Femur (tissue), 1 donor: ENCODE measurements at regions not wholly inside any gene's neighbourhood (a gene's known extent, or its start where the extent isn't known, plus 50 kb on each side); places are given as distances from the start of the nearest gene placed in this dataset.
"Not testable (repeated sequence)": the region's sequence is repeated elsewhere in the genome, so short reads cannot be mapped to it uniquely, and the experiment has no call there.

Experiments
- DNase-seq: peaks from one replicate; pipeline ENCODE4 v3.0.0-alpha.2; 2017

DNA sequence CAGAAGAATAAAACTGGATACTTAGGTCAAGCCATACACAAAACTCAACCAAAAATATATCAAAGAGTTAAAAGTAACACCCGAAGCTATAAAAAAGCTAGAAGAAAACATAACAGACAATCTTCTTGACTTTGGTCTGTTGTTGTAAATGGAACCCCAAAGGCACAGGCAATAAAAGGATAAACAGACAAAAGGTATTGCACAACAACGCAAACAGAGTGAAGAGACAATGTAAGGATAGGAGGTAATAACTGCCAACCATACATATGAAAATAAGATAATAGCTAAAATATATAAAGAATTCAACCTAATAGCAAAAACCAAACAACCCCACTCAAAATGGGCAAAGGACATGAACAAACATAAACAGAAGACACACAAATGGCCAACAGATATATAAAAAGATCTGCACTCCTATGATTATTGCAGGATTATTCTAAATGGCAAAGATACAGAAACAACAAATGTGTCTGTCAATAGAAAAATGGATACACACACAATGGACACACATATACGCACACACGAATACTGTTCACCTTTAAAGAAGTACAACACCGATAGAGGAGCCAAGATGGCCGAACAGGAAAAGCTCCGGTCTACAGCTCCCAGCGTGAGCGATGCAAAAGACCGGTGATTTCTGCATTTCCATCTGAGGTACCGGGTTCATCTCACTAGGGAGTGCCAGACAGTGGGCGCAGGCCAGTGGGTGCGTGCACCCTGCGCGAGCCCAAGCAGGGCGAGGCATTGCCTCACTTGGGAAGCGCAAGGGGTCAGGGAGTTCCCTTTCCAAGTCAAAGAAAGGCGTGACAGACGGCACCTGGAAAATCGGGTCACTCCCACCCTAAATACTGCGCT lies 1137.1 kb downstream of the FSCB start:
- DNase-seq = no peak

DNA sequence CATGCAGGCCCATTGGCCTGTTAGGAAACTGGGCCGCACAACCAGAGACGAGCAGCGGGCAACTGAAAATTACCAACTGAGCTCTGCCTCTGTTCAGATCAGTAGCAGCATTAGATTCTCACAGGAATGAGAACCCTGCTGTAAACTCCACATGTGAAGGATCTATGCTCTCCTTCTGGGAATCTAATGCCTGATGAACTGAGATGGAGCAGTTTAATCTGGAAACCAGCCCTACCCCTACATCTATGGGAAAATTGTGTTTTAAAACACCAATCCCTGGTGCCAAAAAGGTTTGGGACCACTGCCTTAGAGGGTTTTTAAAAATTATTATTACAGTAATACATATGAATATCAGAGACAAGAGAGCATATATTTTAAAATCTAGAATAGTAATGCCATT lies 1144.5 kb downstream of the FSCB start:
- DNase-seq = no peak

DNA sequence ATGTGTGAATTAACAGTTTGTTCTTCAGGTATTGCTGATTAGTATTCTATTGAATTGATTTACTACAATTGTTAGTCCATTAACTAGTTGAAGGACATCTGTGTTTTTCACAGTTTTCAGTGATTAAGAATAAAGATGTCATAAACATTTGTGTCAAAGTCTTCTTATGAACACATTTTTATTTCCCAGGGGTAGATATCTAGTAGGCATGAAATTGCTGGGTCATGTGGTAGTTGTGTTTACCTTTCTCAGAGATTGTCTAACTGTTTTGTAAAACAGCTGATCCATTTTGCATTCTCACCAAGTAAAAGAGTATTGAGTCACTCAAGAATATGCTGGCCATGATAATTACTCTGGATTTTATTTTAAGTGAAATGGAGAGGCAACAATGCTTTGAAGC lies 1145.3 kb downstream of the FSCB start:
- DNase-seq = no peak

DNA sequence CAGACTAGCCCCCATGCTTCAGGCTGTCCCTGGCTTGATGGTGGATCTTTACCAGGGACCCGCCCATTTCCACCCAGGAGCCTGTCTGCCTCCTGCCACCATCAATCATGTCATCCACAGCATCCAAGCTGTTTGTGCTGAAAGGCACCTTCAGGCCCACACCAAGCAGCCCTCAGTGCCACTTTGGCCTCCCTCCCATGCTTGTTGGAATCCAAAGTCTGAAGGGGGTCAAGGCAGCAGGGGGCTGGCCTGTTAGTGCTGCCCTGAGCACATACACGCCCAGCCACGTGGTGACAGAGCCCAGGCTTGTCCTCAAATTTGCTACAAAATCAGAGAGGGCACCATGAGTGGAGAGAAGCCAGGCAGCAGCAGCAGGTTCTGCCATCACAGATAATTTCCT lies 1146.8 kb downstream of the FSCB start:
- no peak for DNase-seq

DNA sequence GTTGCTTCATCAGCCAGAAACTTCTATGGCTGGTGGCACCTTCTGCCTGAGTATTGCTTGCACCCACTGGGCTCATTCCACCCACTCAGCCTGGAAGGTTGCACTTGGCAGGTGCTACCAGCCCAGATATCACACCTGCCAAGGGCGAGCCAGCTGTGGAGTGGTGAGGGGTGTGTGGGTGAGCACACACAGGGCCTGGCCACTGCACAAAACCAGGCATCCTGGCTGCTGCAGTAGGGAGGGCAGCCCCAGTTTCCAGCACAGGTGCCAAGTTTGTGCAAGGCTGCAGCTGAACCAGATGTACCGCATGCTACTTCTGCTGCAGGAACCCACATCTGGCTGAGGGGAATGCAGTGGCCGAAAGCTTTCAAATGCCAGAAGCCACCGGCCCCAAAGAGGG lies 1147.8 kb downstream of the FSCB start:
- no peak for DNase-seq

DNA sequence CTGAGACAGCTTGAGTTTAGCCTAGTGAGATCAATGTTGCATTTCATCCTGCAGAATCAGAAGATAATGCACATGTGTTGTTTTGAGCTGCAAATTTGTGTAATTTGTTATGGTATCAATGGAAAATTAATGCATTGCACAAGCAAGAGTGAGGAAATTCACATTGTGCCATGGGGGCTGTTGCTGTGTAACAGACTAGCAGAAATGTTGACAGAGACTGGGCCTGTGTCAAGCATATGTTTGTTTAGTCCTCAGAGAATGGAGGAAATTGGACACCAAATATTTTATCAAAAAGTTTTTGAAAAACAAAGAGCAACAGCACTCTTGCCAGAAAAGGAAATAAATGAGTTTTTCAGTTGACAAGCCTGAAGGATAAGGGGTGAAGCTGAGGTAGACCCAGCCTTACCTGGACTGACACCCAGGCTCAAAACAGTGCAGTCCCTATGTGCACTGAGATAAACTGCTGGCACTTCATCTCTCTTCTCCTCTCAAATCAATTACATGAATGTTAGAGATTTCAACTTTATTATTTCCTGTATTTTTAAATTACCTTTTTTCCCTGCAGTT lies 1150.0 kb downstream of the FSCB start:
- DNase-seq = no peak

DNA sequence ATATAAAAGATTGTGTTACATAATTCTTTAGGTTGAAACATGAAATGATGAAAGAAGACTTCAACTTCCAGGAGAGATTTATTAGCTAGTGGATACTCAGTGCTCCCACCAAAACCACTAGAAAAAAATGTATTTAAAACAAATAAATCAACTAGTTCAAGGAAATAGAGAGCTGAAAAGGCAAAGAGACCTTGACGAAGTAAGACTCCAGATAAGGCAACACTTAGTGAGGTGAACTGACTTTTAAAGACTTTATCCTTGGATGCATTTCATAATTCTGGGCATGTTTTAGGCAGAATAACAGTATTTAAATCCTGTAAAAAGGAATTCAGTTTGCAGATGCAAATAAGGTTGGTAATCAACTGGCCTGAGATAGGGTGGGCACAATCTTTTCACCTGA lies 1150.7 kb downstream of the FSCB start:
- no peak for DNase-seq

DNA sequence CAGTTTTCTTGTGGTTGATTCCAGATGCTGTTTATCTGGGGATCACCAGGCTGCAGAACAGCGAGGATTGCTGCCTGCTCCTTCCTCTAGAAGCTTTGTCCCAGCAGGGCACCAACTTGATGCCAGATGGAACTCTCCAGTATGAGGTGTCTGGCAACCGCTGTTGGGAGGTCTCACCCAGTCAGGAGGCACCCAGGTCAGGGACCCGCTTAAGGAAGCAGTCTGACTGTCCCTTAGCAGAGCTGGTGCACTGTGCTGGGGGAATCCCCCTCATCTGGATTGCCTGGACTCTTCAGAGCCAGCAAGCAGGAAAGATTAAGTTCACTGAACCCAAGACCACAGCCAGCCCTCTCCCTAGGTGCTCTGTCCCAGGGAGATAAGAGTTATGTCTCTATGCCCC lies 1165.2 kb downstream of the FSCB start:
- no peak for DNase-seq

DNA sequence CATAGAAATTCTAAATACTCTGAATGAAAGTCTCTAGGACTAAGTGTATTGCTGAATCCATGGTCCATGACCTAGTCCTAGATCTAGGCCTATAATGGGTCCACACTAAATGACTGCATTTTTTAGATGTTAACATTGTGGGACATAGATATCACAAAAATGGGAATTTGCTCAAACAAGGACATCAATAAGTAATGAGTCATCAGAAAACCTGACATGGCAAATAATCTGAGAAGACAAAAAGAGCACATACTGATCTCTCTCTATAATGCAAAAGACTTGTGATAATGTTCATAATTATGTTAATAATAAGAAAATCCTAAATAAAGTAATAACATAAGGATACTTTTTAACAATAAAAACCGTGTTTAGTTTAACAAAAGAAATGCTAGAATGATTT lies 1168.4 kb downstream of the FSCB start:
- no peak for DNase-seq

DNA sequence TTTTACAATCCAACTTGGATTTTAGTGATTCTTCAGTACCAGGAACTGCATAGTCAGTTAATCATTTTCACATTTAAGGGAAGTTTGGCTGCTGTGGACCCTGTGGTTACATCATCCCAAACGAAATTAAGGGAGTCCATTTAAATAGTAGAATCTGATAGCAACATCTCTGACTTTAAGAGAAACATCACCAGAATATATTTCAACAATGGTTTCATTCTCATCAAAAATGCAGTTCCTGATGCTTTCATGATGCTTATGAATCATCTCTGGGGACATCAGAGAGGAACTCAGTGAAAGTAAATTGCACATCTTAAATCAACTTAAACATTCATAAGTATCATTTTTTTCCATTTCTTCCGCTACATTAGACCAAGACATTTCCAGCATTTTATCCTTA lies 1170.7 kb downstream of the FSCB start:
- DNase-seq = no peak

DNA sequence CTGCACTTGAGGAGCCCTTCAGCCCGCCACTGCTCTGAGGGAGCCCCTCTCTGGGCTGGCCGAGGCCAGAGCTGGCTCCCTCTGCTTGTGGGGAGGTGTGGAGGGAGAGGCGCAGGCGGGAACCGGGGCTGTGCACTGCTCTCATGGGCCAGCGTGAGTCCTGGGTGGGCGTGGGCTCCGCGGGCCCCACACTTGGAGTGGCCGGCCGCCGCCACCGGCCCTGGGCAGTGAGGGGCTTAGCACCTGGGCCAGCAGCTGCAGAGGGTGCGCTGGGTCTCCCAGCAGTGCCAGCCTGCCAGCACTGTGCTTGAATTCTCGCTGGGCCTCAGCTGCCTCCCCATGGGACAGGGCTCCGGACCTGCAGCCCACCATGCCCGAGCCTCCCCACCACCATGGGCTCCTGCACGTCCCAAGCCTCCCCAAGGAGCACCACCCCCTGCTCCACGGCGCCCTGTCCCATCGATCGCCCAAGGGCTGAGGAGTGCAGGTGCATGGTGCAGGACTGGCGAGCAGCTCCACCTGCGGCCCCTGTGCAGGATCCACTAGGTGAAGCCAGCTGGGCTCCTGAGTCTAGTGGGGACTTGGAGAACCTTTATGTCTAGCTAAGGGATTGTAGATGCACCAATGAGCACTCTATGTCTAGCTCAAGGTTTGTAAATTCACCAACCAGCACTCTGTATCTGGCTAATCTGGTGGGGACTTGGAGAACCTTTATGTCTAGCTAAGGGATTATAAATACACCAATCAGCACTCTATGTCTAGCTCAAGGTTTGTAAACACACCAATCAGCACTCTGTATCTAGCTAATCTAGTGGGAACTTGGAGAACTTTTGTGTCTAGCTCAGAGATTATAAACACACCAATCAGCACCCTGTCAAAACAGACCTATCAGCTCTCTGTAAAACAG lies 1180.3 kb downstream of the FSCB start:
- not testable (repeated sequence) for DNase-seq

DNA sequence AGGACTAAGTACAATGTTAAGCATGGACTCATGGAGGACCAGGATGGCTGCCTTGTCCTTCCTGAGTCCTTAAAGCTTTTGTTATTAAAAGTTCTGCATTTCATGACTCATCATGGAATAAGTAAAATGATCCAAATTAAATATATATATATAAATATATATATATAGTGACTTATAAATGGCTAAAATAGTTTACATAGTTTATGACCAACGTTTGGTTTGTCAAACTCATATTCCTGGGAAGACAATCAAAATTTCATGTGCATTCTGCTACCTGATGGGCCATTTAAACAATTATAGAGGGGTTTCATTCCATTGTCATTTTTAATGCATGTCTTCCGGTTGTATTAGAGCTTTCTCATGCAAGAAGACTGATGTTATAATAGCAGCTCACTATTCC lies 1190.7 kb downstream of the FSCB start:
- DNase-seq = no peak

DNA sequence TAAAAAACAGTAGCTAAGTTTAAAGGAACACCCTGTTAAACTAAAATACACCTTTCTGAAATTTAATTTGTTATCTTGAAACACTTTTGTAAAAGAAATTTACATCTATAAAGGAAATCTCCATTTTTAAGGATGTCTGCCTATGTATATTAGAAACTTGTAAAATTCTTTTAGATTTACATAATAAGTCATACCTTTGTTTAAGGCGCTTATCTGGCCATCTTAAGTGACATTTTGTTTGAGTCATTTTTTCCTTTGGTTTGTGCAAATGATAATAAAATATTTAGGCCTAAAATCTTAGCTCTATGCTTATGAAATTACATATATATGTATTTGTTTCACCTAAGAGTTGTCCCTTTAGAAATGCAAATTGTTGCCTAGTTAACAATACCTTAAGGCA lies 1193.4 kb downstream of the FSCB start:
- DNase-seq = no peak

DNA sequence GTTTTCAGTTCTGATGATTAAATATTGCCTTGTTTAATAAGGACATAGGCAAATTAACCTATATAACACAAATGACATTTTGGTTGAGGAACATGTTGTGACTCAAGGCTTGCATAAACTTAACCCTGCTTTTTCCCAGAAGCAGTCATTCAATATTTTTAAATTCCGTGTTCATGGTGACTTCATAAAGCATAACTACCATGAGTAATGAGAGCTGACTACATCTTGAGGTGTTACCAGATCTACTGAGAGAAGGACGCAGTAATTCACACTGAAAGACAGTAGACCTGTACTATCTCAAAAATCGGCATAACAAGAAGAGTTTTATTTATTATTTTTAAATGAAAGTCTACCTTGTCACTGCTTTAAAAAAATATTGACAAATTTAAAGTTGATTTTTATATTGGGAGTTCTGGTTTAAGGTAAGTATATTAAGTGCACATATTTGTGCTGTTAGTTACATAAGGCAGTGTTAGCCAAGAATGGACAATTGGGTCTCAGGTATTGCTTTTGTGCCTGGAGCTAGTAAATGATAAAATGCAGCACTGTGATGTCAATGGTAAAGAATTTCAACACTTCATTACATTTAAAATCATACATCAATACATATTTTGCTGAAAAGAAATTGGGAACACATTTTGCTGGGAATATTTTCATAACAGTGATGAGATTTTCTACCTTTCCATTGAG lies 1198.5 kb downstream of the FSCB start:
- no peak for DNase-seq

DNA sequence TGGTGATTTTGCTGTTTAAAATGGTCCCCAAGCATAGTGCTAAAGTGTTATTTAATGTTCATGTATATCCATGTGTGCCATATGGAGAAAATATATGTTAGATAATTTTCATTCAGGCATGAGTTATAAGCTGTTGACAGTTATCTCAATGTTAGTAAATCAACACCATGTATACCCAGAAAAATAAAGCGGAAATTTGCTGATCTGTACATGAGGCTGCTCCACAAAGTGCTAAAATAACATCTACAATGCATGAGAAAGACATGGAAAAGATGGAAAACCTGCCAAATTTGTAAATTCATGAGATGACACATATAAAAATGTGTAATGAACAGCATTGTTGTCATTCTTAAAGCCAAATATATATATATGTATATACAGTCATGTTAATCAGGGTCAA lies 1199.2 kb downstream of the FSCB start:
- DNase-seq = no peak

DNA sequence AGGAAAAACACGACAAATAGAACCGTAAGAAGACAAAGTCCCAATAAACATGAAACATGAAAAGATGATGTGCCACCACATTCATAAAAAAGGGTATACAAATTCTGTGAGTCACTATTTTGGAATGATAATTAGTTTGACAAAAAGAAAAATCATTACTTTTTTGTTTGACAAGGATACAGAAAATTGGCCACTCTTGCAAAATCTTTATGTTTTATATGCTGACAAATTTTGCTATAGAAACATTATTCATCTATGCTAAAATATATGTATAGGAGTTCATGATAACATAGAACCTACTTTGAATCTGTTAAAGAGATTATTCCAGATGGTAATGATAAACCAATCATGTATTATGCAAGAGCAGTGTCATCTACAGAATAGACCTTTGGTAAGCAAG lies 1201.0 kb downstream of the FSCB start:
- no peak for DNase-seq

DNA sequence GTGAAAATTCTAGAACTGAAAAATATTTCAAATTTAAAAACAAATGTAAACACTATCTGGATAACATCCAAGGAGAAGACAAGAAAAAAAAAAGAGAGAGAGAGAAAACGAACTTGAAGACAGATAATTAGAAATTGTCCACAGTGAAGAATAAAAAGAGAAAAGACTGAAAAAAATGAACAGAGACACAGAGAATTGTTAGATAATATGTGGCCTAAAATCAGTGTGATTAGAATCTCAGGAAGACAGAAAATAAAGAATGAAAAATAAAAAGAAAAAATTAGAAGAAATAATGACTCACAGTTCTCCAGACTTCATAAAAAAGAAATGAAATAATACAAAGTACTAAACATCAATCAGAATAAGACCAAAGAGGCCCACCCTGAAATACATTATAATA lies 1209.3 kb downstream of the FSCB start:
- DNase-seq = no peak

DNA sequence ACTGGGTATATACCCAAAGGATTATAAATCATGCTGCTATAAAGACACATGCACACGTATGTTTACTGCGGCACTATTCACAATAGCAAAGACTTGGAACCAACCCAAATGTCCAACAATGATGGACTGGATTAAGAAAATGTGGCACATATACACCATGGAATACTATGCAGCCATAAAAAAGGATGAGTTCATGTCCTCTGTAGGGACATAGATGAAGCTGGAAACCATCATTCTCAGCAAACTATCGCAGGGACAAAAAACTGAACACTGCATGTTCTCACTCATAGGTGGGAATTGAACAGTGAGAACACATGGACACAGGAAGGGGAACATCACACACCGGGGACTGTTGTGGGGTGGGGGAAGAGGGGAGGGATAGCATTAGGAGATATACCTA lies 1211.0 kb downstream of the FSCB start:
- not testable (repeated sequence) for DNase-seq

DNA sequence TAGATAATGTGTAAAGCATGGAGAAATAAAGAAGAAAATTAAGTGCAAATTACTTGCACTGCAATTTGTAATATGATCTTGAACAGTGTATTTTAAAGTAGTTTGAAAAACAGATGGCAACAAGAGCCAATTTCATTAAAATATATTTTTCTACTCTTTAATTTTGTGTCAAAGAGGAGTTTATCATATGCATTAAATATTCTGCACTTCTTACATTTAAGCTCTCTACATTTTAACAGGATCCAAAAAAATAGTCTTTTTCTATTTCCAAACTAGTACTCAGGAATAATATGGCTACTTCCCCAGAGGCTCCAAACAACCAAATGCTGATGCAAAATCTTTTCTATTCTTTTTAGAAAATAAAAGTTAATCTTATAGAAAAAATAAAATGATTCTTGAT lies 1221.5 kb downstream of the FSCB start:
- DNase-seq = no peak

DNA sequence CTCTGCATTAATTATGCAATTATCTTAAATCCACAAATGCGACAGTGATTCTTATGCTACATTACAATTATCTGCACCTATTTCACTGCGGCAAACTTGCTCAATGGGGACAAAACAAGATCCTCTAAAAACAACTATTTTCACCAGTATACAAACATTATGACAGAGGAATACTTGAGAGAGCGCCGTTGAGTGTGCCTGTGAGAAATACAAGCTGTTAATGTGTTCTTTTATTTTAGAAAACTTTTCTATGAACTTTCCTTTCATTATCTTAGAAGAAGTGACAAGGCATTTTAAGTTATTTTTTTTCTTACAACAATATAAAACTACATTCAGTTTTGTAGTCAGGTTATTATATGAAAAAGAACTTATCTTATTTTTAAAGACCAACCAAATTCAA lies 1247.0 kb downstream of the FSCB start:
- no peak for DNase-seq

DNA sequence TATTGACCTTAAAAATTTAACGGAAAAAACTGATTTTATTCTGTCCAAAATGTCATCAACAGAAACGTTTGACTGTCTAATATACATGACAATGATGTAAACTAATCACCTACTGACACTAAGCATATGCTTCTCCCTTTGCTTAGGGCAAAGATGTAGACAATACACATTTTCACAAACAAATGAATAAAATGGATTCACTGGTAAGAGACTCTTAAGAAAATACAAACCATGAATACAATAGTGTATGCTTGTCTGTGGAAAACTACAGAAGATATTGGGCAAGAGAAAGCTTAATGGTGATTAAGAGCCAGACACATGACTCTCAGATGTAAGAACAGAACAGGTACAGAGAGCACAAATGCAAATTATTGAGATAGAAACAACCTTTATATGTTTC lies 1248.7 kb downstream of the FSCB start:
- no peak for DNase-seq

DNA sequence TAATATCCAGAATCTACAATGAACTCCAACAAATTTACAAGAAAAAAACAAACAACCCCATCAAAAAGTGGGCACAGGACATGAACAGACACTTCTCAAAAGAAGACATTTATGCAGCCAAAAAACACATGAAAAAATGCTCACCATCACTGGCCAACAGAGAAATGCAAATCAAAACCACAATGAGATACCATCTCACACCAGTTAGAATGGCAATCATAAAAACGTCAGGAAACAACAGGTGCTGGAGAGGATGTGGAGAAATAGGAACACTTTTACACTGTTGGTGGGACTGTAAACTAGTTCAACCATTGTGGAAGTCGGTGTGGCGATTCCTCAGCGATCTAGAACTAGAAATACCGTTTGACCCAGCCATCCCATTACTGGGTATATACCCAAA lies 1250.1 kb downstream of the FSCB start:
- DNase-seq = not testable (repeated sequence)

DNA sequence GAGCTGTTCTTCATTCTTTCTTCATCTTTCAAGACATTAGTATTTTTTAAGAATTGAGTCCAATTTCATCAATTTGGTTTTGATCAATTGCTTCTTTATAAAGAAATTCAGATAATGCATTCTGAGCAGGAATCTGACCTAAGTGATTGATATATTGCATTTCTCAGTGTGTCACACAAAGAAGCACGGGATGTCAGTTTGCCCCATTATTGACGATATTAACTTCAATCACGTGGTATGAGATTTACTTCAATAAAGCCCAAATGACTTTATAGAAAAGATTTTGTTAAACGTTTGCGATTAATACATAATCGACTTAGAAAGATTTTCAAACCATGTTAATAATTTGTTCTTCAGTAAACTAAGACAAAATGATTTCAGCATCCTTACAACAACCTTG lies 1254.2 kb downstream of the FSCB start:
- DNase-seq = no peak
